IMR-90 (cell line): ENCODE measurements at regions not wholly inside any gene's neighbourhood (a gene's known extent, or its start where the extent isn't known, plus 50 kb on each side); places are given as distances from the start of the nearest gene placed in this dataset.

Experiments
- ATAC-seq: fragments of 200-7000 bp; cut with Tn5 transposase; 2 replicates; pipeline ENCODE4 v1.9.1; 2020; ENCODE audit warnings: low read depth, mild to moderate bottlenecking, moderate library complexity
- BruUV-seq: library from RNA; stranded (reverse); fragments of 400-500 nt; replicated peaks from 2 replicates; lab custom pipeline; 2021; lab: Mats Ljungman, UMichigan
- CTCF ChIA-PET: fragments of 300-600 bp; formaldehyde crosslinking; extraction: SDS; loops from one replicate; lab custom pipeline; 2021; ENCODE audit warnings: antibody characterized with exemption; lab: Yijun Ruan, JAX
- POLR2A ChIA-PET: fragments of 300-600 bp; sonication (Branson Sonifier 250); formaldehyde crosslinking; loops from one replicate; lab custom pipeline; 2022; ENCODE audit warnings: antibody characterized with exemption; ENCODE audit not compliant: unreplicated experiment; lab: Charles Lee
- DNase-seq: peaks from one replicate; pipeline ENCODE4 v3.0.0; 2013
- H2AFZ ChIP-seq: replicated peaks from 2 replicates; pipeline ENCODE3; 2013; ENCODE audit warnings: low read length, mild to moderate bottlenecking; ENCODE audit not compliant: poor library complexity
- H2AK5ac ChIP-seq: 2 replicates; pipeline ENCODE4 v1.6.1; 2013; ENCODE audit warnings: low read depth, low read length, inconsistent platforms
- H2AK9ac ChIP-seq: replicated peaks from 2 replicates; pipeline ENCODE3; 2013; ENCODE audit warnings: mild to moderate bottlenecking, low read depth, low read length, moderate library complexity; ENCODE audit not compliant: poor library complexity
- H2BK120ac ChIP-seq: 2 replicates; pipeline ENCODE4 v1.6.1; 2013; ENCODE audit warnings: low read depth, low read length, inconsistent platforms
- H2BK15ac ChIP-seq: 3 replicates; pipeline ENCODE4 v1.6.1; 2013; ENCODE audit warnings: low read depth, low read length, inconsistent platforms
- H2BK20ac ChIP-seq: 2 replicates; pipeline ENCODE4 v1.6.1; 2013; ENCODE audit warnings: low read depth, mild to moderate bottlenecking, inconsistent platforms, low read length, moderate library complexity
- H2BK5ac ChIP-seq: 2 replicates; pipeline ENCODE4 v1.6.1; 2013; ENCODE audit warnings: mild to moderate bottlenecking, low read depth, low read length, inconsistent platforms; ENCODE audit not compliant: poor library complexity, severe bottlenecking
- H3K14ac ChIP-seq: replicated peaks from 2 replicates; pipeline ENCODE4 v1.6.1; 2013; ENCODE audit warnings: low read depth, low read length, inconsistent platforms
- H3K18ac ChIP-seq: 2 replicates; pipeline ENCODE4 v1.6.1; 2013; ENCODE audit warnings: low read depth, low read length, control low read depth
- H3K23ac ChIP-seq: 2 replicates; pipeline ENCODE4 v1.6.1; 2013; ENCODE audit warnings: low read depth, low read length, inconsistent platforms
- H3K27ac ChIP-seq: 2 replicates; pipeline ENCODE4 v1.5.1; 2013; ENCODE audit warnings: mild to moderate bottlenecking, control low read depth, low read length; ENCODE audit not compliant: insufficient read depth
- H3K27me3 ChIP-seq: 2 replicates; pipeline ENCODE4 v1.6.1; 2013; ENCODE audit warnings: low read length; ENCODE audit not compliant: control insufficient read depth, insufficient read depth
- H3K36me3 ChIP-seq: 2 replicates; pipeline ENCODE4 v1.6.1; 2013; ENCODE audit warnings: low read length, mixed read lengths; ENCODE audit not compliant: control insufficient read depth, insufficient read depth
- H3K4ac ChIP-seq: 2 replicates; pipeline ENCODE4 v1.6.1; 2013; ENCODE audit warnings: low read depth, low read length, inconsistent platforms
- H3K4me1 ChIP-seq: 2 replicates; pipeline ENCODE4 v1.6.1; 2013; ENCODE audit warnings: low read length, mixed read lengths; ENCODE audit not compliant: control insufficient read depth, insufficient read depth
- H3K4me2 ChIP-seq: 2 replicates; pipeline ENCODE4 v1.6.1; 2013; ENCODE audit warnings: low read depth, mild to moderate bottlenecking, control low read depth, low read length, moderate library complexity
- H3K4me3 ChIP-seq: 2 replicates; pipeline ENCODE4 v1.5.1; 2013; ENCODE audit warnings: low read depth, mild to moderate bottlenecking, control low read depth, low read length, moderate library complexity; ENCODE audit not compliant: insufficient read depth
- H3K56ac ChIP-seq: 2 replicates; pipeline ENCODE4 v1.6.1; 2013; ENCODE audit warnings: low read length, inconsistent platforms; ENCODE audit not compliant: insufficient read depth; ENCODE audit errors: extremely low read depth
- H3K79me1 ChIP-seq, 2 experiments: 2 replicates each; pipeline ENCODE4 v1.6.1; 2013; ENCODE audit warnings: low read length in 2 of 2, inconsistent platforms in 1 of 2, low read depth in 1 of 2
- H3K9ac ChIP-seq: 2 replicates; pipeline ENCODE4 v1.6.1; 2013; ENCODE audit warnings: low read depth, low read length, control low read depth
- H3K9me1 ChIP-seq: 2 replicates; pipeline ENCODE4 v1.6.1; 2013; ENCODE audit warnings: low read length, inconsistent platforms; ENCODE audit not compliant: insufficient read depth
- H3K9me3 ChIP-seq: 2 replicates; pipeline ENCODE4 v1.6.1; 2013; ENCODE audit warnings: low read length; ENCODE audit not compliant: control insufficient read depth, insufficient read depth
- H4K20me1 ChIP-seq: 2 replicates; pipeline ENCODE4 v1.6.1; 2013; ENCODE audit warnings: low read length, inconsistent platforms; ENCODE audit not compliant: insufficient read depth
- H4K5ac ChIP-seq: 2 replicates; pipeline ENCODE4 v1.6.1; 2013; ENCODE audit warnings: mild to moderate bottlenecking, low read depth, low read length, control low read depth
- H4K8ac ChIP-seq, 2 experiments: 2 replicates each; pipeline ENCODE4 v1.6.1; 2013; ENCODE audit warnings: low read depth in 2 of 2, low read length in 2 of 2, control low read depth in 1 of 2, inconsistent platforms in 1 of 2
- H4K91ac ChIP-seq: 2 replicates; pipeline ENCODE4 v1.6.1; 2013; ENCODE audit warnings: low read depth, low read length, inconsistent platforms; ENCODE audit not compliant: insufficient read depth
- BHLHE40 ChIP-seq: fragments of 150-350 bp; IDR thresholded peaks from 2 replicates; pipeline ENCODE4 v1.6.1; 2016; ENCODE audit warnings: mild to moderate bottlenecking, low read depth, low read length
- CEBPB ChIP-seq: IDR thresholded peaks from 2 replicates; pipeline ENCODE4 v1.6.1; 2012; ENCODE audit warnings: low read depth, low read length, improper control_type of control experiment
- CHD1 ChIP-seq: IDR thresholded peaks from 2 replicates; pipeline ENCODE4 v1.6.1; 2012; ENCODE audit warnings: low read depth, low read length, improper control_type of control experiment
- CTCF ChIP-seq: conservative IDR thresholded peaks from 2 replicates; pipeline ENCODE4 v1.5.1; 2012; ENCODE audit warnings: mild to moderate bottlenecking, low read depth, low read length, improper control_type of control experiment
- ELK1 ChIP-seq: fragments of 150-350 bp; IDR thresholded peaks from 2 replicates; pipeline ENCODE4 v1.6.1; 2016; ENCODE audit warnings: low read depth, mild to moderate bottlenecking, low read length, moderate library complexity, borderline replicate concordance
- FOS ChIP-seq: fragments of 150-350 bp; IDR thresholded peaks from 2 replicates; pipeline ENCODE4 v1.6.1; 2016; ENCODE audit warnings: low read depth, low read length
- MAZ ChIP-seq: IDR thresholded peaks from 2 replicates; pipeline ENCODE4 v1.6.1; 2012; ENCODE audit warnings: low read depth, mild to moderate bottlenecking, low read length, improper control_type of control experiment, moderate library complexity, borderline replicate concordance
- NFE2L2 ChIP-seq: fragments of 150-350 bp; IDR thresholded peaks from 2 replicates; pipeline ENCODE4 v1.6.1; 2016; ENCODE audit warnings: low read depth, mild to moderate bottlenecking, low read length
- POLR2A ChIP-seq: IDR thresholded peaks from 2 replicates; pipeline ENCODE4 v1.6.1; 2012; ENCODE audit warnings: mild to moderate bottlenecking, low read depth, low read length
- RAD21 ChIP-seq: IDR thresholded peaks from 2 replicates; pipeline ENCODE4 v1.6.1; 2012; ENCODE audit warnings: low read length, improper control_type of control experiment
- RCOR1 ChIP-seq: IDR thresholded peaks from 2 replicates; pipeline ENCODE4 v1.6.1; 2012; ENCODE audit warnings: mild to moderate bottlenecking, low read length, improper control_type of control experiment; ENCODE audit not compliant: insufficient replicate concordance
- RFX5 ChIP-seq: IDR thresholded peaks from 2 replicates; pipeline ENCODE4 v1.8.0; 2012; ENCODE audit warnings: low read depth, mild to moderate bottlenecking, low read length, moderate library complexity
- WGBS, 2 experiments: methylation state at CpG; one replicate each; pipeline versions ENCODE4 v1.1.5 to v1.1.7; 2013; ENCODE audit warnings: missing lambda C conversion rate in 2 of 2; ENCODE audit not compliant: insufficient read length in 1 of 2; ENCODE audit errors: extremely low coverage in 2 of 2; 5-methylcytosine and 5-hydroxymethylcytosine counted together
- dilution Hi-C: fragments of 300-500 bp; cut with HindIII; formaldehyde crosslinking; loops from one replicate; pipeline ENCODE4 v1.14.3; 2018; ENCODE audit warnings: low sequenced_read_pairs; ENCODE audit not compliant: unreplicated experiment
- in situ Hi-C: fragments of 300-500 bp; cut with MboI; formaldehyde crosslinking; loops from 3 replicates; pipeline ENCODE4 v1.14.3; 2019; ENCODE audit warnings: low sequenced_read_pairs, inconsistent platforms, mixed read lengths
- intact Hi-C: fragments of 100-400 bp; cut with micrococcal nuclease; formaldehyde crosslinking; loops from 2 replicates; pipeline ENCODE4 v1.10.0; 2022

DNA sequence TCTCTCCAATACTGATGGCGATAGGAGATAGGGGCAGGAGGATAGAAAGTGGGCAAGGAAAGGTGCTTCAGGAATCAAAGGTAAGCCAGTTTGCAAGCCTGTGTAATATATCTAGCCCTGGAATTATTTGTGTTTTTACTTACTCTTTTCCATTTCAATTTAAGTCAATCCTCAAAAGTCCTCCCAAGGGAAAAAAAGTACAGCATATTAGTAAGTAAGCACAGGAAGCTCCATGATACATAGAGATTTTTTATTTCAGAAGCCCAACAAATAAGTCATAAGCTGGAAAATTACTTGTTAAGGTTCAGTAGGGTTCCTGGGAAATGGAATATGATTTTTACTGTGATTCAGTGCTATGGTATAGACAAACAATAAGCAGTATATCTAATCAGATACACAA, 337.7 kb upstream of the DUSP10 start:
- Histone ChIP-seq H2BK15ac (peak overlapping the region; percentile 37; the same call in 1 of the 3 replicates), H3K4me2 (no peak overlapping the region), H4K91ac (no peak overlapping the region), H2AK9ac (no peak overlapping the region), H3K23ac (no peak overlapping the region), H3K56ac (no peak overlapping the region), H3K14ac (0 out of 2 replicates have a peak overlapping the region, but pooled peaks have one; percentile 4), H3K27ac (no peak overlapping the region), H3K9ac (no peak overlapping the region), H2AK5ac (no peak overlapping the region), H2BK5ac (peak overlapping the region; percentile 49), H3K4ac (no peak overlapping the region), H4K8ac (peak overlapping the region in 1 of 2 experiments; percentile 12; a peak in 1 of 4 replicates), H3K4me3 (no peak overlapping the region), H3K36me3 (no peaks in the 10 kb centered on the region), H2BK120ac (peak overlapping the region; percentile 2; the same call in 1 of the 2 replicates), H4K5ac (no peak overlapping the region), H3K18ac (peak overlapping the region; percentile 77; the same call in 1 of the 2 replicates), H3K79me1 (no peaks in the 10 kb centered on the region), H4K20me1 (no peaks in the 10 kb centered on the region), H2BK20ac (0 out of 2 replicates have a peak overlapping the region, but pooled peaks have one; percentile 27), H3K4me1 (peaks cover 4% of the 10 kb centered on the region; the same call in 1 of the 2 replicates), H3K9me1 (0 out of 2 replicates have a peak, but pooled peaks cover 2% of the 10 kb centered on the region), H2AFZ (no peak overlapping the region), H3K9me3 (peaks cover 2% of the 10 kb centered on the region; the same call in 1 of the 2 replicates), H3K27me3 (no peaks in the 10 kb centered on the region)
- no TSS peak for BruUV-seq
- in situ Hi-C loops (no loop called here), intact Hi-C loops (no loop called here), dilution Hi-C loops (no loop called here)
- TF ChIP-seq POLR2A = no peak
- TF ChIP-seq RFX5 = no peak
- TF ChIP-seq NFE2L2 = no peak
- TF ChIP-seq MAZ = no peak
- no peak for TF ChIP-seq FOS
- TF ChIP-seq BHLHE40 = no peak
- TF ChIP-seq CEBPB = no peak
- TF ChIP-seq CHD1 = no peak
- no peak for TF ChIP-seq RCOR1
- TF ChIP-seq RAD21 = no peak
- TF ChIP-seq ELK1 = no peak
- no peak for TF ChIP-seq CTCF
- DNase-seq (no peak), ATAC-seq (no peak)
- ChIA-PET CTCF (no interaction called here), POLR2A (no interaction called here)
- no CpG with 5 or more reads among the region's 1 CpG for WGBS, 2 experiments
